Caco-2 (cell line): ENCODE measurements at regions not wholly inside any gene's neighbourhood (a gene's known extent, or its start where the extent isn't known, plus 50 kb on each side); places are given as distances from the start of the nearest gene placed in this dataset.

Source experiments
- BruUV-seq: library from RNA; stranded (reverse); fragments of 400-500 nt; replicated peaks from 2 replicates; lab custom pipeline; 2021; lab: Mats Ljungman, UMichigan
- CTCF ChIA-PET: fragments of 300-600 bp; sonication (Branson Sonifier 250); formaldehyde crosslinking; loops from one replicate; lab custom pipeline; 2022; ENCODE audit warnings: antibody characterized with exemption; lab: Charles Lee
- POLR2A ChIA-PET: fragments of 300-600 bp; sonication (Branson Sonifier 250); formaldehyde crosslinking; loops from one replicate; lab custom pipeline; 2022; ENCODE audit warnings: antibody characterized with exemption; lab: Charles Lee
- DNase-seq, 2 experiments: peaks; one replicate each; pipeline versions ENCODE4 v3.0.0 to v3.0.0-alpha.2; 2020 to 2022
- H3K27me3 ChIP-seq: replicated peaks from 2 replicates; pipeline ENCODE4 v1.6.0; 2011; ENCODE audit warnings: low read length; ENCODE audit not compliant: control insufficient read depth, insufficient read depth
- H3K36me3 ChIP-seq: 2 replicates; pipeline ENCODE4 v1.5.1; 2011; ENCODE audit warnings: low read length; ENCODE audit not compliant: control insufficient read depth, insufficient read depth
- H3K4me1 ChIP-seq: fragments of 250-450 bp; sonication (Bioruptor Pico); 2 replicates; pipeline ENCODE4 v1.5.1; 2020; ENCODE audit warnings: mild to moderate bottlenecking
- H3K4me3 ChIP-seq: 2 replicates; pipeline ENCODE4 v1.5.1; 2011; ENCODE audit warnings: low read depth, mild to moderate bottlenecking, control low read depth, low read length
- H3K9me3 ChIP-seq: fragments of 250-450 bp; sonication (Bioruptor Pico); 2 replicates; pipeline ENCODE4 v1.5.1; 2020; ENCODE audit warnings: mild to moderate bottlenecking, moderate library complexity
- H3K27ac Mint-ChIP-seq: one replicate; pipeline ENCODE4 v1.8.0; 2022; ENCODE audit warnings: mixed read lengths; ENCODE audit not compliant: unreplicated experiment
- H3K27me3 Mint-ChIP-seq: one replicate; pipeline ENCODE4 v1.8.0; 2022; ENCODE audit warnings: mixed read lengths; ENCODE audit not compliant: insufficient read depth, unreplicated experiment
- H3K36me3 Mint-ChIP-seq: one replicate; pipeline ENCODE4 v1.8.0; 2022; ENCODE audit warnings: mild to moderate bottlenecking, mixed read lengths; ENCODE audit not compliant: insufficient read depth, unreplicated experiment
- H3K4me1 Mint-ChIP-seq: one replicate; pipeline ENCODE4 v1.8.0; 2022; ENCODE audit warnings: low read depth, mixed read lengths; ENCODE audit not compliant: unreplicated experiment
- H3K4me3 Mint-ChIP-seq: one replicate; pipeline ENCODE4 v1.8.0; 2022; ENCODE audit warnings: mild to moderate bottlenecking, moderate library complexity, mixed read lengths; ENCODE audit not compliant: unreplicated experiment
- H3K9me3 Mint-ChIP-seq: one replicate; pipeline ENCODE4 v1.8.0; 2022; ENCODE audit warnings: mixed read lengths; ENCODE audit not compliant: unreplicated experiment
- intact Hi-C: fragments of 100-400 bp; cut with micrococcal nuclease; formaldehyde crosslinking; loops from one replicate; pipeline ENCODE4 v1.10.0; 2022; ENCODE audit not compliant: unreplicated experiment
- TF ChIP-seq, protein P1 (sequence below), 2 experiments: fragments of 200-600 bp in 1 of 2; IDR thresholded peaks; 1 replicate in 1 of 2; 2 replicates in 1 of 2; pipeline versions ENCODE4 v1.5.1 to v1.8.0; 2011 to 2022; ENCODE audit warnings: antibody characterized with exemption in 1 of 2, control low read depth in 1 of 2, inconsistent platforms in 1 of 2, low read depth in 1 of 2, low read length in 1 of 2, mild to moderate bottlenecking in 1 of 2, moderate library complexity in 1 of 2; ENCODE audit not compliant: insufficient read depth in 1 of 2, severe bottlenecking in 1 of 2, unreplicated experiment in 1 of 2

DNA sequence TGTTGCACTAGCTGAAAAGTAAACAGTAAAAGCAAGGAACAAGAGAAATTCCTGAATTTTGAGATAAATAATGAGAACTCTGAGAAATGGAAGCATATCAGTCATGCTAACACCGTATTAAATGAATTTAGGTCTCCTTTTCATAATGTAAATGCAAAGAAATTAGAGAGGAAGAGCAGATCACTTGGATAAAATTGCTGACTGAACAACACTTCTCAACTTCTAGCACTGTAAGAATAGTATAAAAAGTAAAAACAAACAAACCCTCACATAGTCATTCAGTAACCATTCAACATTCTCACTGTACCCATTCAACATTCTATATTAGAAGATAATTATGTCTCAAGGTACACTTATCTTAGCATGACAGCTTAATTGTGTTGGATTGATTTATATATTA is 217.3 kb upstream of the LRFN5 start:
- no peaks in the 10 kb centered on the region for H3K36me3 ChIP-seq

DNA sequence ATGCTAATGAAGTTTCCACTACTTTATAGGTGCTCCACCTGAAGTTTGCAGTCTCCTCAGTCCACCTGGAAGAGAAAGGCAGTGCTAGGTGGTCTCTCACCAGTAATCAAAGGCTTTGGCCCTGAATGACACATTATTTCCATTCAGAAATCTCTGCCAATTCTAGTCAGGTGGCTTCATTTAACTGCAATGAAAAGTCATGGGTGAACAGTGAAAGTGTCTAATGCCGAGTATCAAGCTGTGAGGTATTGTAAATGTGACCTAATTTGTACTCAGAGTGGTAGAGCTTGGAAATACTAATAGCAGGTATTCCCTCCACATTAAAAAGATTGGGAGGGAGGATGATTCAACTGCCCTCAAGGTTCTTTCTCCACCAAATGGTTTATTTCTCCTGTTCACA is 220.9 kb upstream of the LRFN5 start:
- Histone ChIP-seq H3K4me1 (no peaks in the 10 kb centered on the region), H3K9me3 (no peaks in the 10 kb centered on the region), H3K36me3 (no peaks in the 10 kb centered on the region), H3K4me3 (no peak overlapping the region), H3K27me3 (no peaks in the 10 kb centered on the region)
- no peak for DNase-seq
- no peak overlapping the region for H3K27ac Mint-ChIP-seq
- H3K4me3 Mint-ChIP-seq: no peak overlapping the region
- ChIA-PET CTCF (no interaction called here), POLR2A (no interaction called here)
- TF ChIP-seq, protein P1, sequence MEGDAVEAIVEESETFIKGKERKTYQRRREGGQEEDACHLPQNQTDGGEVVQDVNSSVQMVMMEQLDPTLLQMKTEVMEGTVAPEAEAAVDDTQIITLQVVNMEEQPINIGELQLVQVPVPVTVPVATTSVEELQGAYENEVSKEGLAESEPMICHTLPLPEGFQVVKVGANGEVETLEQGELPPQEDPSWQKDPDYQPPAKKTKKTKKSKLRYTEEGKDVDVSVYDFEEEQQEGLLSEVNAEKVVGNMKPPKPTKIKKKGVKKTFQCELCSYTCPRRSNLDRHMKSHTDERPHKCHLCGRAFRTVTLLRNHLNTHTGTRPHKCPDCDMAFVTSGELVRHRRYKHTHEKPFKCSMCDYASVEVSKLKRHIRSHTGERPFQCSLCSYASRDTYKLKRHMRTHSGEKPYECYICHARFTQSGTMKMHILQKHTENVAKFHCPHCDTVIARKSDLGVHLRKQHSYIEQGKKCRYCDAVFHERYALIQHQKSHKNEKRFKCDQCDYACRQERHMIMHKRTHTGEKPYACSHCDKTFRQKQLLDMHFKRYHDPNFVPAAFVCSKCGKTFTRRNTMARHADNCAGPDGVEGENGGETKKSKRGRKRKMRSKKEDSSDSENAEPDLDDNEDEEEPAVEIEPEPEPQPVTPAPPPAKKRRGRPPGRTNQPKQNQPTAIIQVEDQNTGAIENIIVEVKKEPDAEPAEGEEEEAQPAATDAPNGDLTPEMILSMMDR (IDR thresholded peaks at IDR 0.05; ENCODE audit: insufficient read depth in 1 of 2, low read depth in 1 of 2, low read length in 1 of 2, severe bottlenecking in 1 of 2, unreplicated experiment in 1 of 2): no peak
- H3K27me3 Mint-ChIP-seq: peaks cover under 1% of the 10 kb centered on the region
- intact Hi-C loops: no loop called here
- BruUV-seq: no TSS peak
- H3K4me1 Mint-ChIP-seq: no peaks in the 10 kb centered on the region
- H3K36me3 Mint-ChIP-seq: no peaks in the 10 kb centered on the region
- H3K9me3 Mint-ChIP-seq: no peaks in the 10 kb centered on the region

More for the DNA sequence above, 217.3 kb upstream of the LRFN5 start:
- H3K4me3 Mint-ChIP-seq: no peak overlapping the region
- H3K27me3 Mint-ChIP-seq: peaks cover 6% of the 10 kb centered on the region
- Histone ChIP-seq H3K9me3 (no peaks in the 10 kb centered on the region), H3K27me3 (no peaks in the 10 kb centered on the region), H3K4me3 (no peak overlapping the region), H3K4me1 (no peaks in the 10 kb centered on the region)
- no peak for DNase-seq
- H3K4me1 Mint-ChIP-seq: no peaks in the 10 kb centered on the region
- no TSS peak for BruUV-seq
- ChIA-PET CTCF (no interaction called here), POLR2A (no interaction called here)
- no peak overlapping the region for H3K27ac Mint-ChIP-seq
- intact Hi-C loops: no loop called here
- TF ChIP-seq, protein P1 (IDR thresholded peaks at IDR 0.05; ENCODE audit: insufficient read depth in 1 of 2, low read depth in 1 of 2, low read length in 1 of 2, severe bottlenecking in 1 of 2, unreplicated experiment in 1 of 2): no peak
- H3K9me3 Mint-ChIP-seq: no peaks in the 10 kb centered on the region
- H3K36me3 Mint-ChIP-seq: no peaks in the 10 kb centered on the region

- Histone ChIP-seq H3K4me1 (no peaks in the 10 kb centered on the region), H3K27me3 (no peaks in the 10 kb centered on the region), H3K4me3 (no peak overlapping the region), H3K36me3 (no peaks in the 10 kb centered on the region), H3K9me3 (no peaks in the 10 kb centered on the region)
- BruUV-seq: no TSS peak
- Mint-ChIP-seq H3K4me3 (no peak overlapping the region), H3K4me1 (no peaks in the 10 kb centered on the region), H3K36me3 (no peaks in the 10 kb centered on the region), H3K9me3 (no peaks in the 10 kb centered on the region), H3K27ac (no peak overlapping the region), H3K27me3 (no peaks in the 10 kb centered on the region)
- TF ChIP-seq, protein P1 (IDR thresholded peaks at IDR 0.05; ENCODE audit: insufficient read depth in 1 of 2, low read depth in 1 of 2, low read length in 1 of 2, severe bottlenecking in 1 of 2, unreplicated experiment in 1 of 2): no peak
- POLR2A ChIA-PET: no interaction called here
- CTCF ChIA-PET: no interaction called here
- intact Hi-C loops: no loop called here
- no peak for DNase-seq
Measured at GRCh38 chr14:41380017-41380416, 226.7 kb upstream of the LRFN5 start.
